DMS 273 (cell line): ENCODE measurements at regions not wholly inside any gene's neighbourhood (a gene's known extent, or its start where the extent isn't known, plus 50 kb on each side); places are given as distances from the start of the nearest gene placed in this dataset.
A peak's percentile ranks its signal among the peaks of the same experiment; 100 is the strongest.

Experiments used
- DNase-seq: peaks from one replicate; lab custom pipeline; 2025; ENCODE audit not compliant: unreplicated experiment; lab: John Stamatoyannopoulos, UW

DNA sequence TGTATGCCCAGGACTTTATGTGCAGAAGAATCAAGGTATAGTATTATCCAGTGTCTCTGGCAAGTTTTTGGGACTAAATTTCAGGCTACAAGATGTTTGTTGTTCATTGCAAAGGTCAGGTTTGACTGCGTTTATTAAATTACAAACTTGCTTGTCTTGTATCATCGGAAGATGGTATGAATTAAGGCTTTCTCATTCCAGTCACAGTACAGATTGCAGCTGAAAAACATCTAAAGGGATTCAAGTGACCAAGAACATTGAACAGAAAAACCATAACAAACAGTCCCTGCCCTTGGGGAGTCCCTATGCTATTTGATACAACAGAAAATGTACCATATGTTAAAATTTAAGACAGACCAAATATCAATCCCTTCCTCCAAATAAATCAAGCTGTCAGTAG lies 244.7 kb upstream of the TNC start:
- no peak for DNase-seq

DNA sequence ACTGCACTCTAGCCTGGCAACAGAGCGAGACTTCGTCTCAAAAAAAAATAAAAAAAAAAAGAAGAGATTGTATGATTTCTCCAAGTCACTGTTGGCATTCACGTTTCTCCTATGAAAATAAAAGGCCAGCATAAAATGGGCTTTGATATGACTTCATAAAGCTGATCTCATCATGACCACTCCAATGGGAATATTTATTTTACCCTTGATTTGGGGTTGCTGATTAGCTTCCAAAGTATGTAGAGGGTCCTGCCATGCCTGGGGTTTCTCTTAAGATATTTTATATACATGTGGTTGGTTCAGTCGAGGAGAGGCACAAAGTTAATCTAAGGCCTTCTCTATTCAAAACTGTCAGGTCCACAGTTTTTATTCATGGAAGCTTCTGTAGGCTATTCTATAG lies 247.0 kb upstream of the TNC start:
- no peak for DNase-seq

DNA sequence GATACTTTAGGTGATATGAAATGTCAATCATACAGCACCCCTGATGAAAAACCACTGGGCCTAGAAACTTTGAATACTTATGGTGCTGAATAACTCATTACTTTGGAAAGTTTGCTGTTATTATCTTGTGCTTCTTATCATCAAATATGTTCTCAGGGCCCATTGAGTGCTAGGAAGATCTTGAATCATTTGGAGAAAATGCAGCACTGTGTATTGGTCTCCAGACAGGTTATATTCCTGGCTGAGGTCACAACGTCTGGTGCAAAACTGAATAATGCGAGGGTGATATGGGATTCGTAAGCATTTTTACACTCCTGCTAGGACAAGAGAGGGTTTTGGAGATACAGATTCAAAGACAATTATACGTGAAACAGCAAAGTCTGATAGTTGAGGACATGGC lies 249.4 kb upstream of the TNC start:
- DNase-seq: no peak

DNA sequence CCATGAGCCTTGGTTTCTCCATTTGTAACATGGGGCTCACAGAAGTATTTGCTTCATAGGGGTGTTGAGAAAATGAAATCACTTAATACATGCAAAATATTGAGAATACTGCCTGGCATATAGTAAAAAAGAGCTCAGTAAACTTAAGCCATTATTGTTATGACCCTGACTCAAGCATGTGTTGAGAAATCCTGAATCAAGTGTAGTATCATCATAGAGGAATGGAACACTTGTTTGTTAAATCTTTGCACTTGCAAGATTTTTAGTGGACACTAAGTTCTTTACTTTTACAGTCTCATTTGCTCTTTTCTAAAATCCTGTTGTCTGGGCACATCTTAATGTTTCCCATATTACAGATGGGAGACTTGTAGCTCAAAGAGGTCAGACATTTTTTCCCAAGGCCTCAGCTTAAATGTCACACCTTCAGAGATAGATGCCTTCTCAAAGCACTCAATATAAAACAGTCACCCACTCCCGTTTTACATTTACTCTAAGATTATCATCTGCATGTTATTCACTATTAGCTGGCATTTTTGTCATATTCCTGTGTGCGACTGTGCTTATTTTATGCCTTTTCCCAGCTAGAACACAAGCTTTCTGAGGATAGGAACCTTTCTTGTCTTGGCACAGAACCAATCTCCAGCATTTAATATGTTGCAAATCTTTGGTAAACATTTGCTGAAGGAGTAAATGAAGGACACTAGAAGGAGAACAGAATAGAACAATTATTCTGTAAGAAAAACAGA lies 250.0 kb upstream of the TNC start:
- no peak for DNase-seq

DNA sequence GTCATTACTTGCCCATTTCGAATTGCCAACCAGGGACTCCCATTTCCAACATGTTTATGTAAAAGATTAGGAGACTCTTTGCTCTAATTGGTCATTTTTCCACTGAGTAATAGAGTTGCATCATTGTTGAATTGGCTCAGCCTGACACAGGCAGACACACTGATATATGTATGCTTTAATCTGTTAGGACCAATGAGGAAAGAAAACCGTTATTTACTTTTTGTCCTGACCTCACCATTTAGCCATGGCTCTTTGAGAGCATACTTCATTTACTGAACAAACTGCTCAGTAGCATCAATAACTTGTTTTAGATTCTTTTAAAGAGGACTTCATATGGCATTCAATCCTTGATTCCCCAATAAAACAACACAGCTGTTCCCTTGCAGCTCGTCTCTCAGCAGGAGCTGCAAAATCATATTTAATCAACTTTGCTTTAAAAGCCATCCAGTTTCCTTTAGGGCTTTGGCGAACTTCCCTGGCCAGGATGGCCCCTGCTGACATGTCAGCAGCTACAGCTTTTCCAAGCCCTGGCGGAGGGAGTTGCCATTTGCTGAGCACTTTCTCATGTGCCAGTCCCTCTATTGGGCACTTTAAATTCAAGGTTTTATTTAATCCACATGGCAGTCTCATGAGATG lies 251.5 kb upstream of the TNC start:
- peak; percentile 71 for DNase-seq

DNA sequence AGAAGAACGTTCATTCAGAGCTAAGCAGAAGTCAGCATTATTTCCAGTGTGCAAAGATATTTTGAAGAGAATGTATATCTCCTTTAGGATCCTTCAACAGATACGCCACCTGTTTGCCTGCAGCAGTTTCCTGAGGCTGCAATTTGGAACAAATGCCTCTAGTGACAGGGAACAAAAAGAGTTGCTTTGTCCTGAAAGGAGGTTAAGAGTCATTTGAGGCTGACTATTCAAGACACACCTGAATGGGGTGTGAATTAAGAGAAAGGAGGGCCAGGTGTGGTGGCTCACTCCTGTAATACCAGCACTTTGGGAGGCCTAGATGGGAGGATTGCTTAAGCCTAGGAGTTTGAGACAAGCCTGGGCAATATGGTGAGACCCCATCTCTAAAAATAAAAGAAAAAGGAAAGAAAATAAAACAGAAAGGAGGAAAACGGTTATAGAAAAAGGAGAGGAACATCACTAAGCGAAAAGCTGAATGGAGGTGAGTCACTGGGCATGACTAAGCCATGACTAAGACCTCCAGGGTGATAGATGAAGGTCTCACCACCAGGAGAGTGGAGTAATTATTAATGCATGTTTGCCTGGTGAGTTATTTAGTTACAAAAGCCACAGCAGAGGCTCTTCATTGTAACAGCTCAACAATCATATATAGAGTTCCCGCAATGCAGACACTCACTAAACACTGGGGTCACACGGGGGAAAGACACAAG lies 255.2 kb upstream of the TNC start:
- DNase-seq: peak; percentile 3

DNA sequence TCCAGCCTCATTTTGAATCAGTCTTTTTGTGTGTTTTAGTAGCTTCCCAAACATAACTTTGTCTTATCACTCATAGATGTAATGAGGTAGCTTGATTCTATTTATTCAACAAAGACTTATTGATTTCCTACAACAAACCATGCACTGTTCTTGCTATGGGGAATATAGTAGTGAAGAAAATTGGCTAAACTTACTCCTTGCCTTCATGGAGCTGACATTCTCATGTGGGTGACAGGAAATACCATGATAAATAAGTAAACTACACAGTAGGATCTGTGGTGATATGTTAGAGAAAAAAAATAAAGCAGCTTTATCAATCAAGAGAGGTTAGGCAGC lies 255.7 kb upstream of the TNC start:
- no peak for DNase-seq

DNA sequence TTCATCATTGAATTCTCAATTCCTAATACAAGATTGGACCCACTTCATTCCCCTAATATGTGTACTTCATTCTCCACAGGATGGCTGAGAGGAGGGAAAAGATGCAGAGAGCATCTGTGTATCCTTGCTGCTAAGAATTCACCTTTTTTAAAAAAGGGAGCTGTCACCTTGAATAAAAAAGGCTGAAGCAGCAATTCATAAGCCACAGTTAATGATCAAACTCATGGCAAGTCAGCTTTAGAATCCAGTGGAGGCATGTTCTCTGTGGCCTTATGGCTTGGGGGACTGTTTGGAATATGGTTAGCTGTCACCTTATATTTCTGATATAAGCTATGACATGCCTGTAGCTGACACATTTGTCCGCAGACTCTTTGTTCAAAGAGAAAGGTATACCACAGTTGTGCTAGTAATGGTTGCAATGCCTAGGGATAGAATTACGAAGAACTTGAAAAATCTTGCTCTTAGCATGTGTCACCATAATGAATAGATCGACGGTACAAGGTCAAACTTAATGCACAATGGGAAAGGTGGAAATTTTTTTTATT lies 256.8 kb upstream of the TNC start:
- no peak for DNase-seq

DNA sequence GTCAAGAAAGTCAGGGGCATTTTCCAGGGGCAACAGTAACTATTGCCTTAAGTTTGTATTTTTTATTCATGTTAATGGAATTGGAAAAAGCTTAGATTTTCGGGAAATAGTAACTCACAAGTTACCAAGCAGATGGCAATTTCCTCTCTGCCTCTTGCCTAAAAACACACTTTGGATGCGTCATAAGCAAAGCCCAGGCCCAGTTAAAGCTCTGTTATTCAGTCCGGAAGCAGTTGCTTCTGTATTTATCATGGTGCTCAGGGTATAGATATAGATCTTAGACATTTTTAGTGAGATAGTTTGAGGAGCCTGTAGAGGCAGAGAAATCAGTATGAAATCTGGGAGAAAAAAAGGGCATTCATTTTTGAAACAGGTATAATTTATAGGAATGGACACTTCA lies 260.3 kb upstream of the TNC start:
- no peak for DNase-seq

DNA sequence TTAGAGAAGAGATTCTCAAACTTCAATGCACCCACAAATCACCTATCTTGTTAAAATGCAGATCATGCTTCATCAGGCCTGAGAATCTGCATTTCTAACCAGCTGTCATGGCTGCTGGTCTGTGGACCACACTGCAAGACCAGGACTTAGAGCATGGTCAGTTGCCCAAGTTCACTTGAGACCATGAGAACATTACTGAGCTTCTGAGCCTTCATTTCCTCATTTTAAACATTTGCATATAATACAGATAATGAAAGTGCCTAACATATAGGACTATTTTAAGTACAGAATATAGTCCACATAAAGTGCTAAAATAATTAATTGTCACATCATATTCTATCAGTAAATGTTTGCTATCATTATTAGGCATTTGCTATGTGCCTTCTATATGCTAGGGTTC lies 260.8 kb upstream of the TNC start:
- no peak for DNase-seq

DNA sequence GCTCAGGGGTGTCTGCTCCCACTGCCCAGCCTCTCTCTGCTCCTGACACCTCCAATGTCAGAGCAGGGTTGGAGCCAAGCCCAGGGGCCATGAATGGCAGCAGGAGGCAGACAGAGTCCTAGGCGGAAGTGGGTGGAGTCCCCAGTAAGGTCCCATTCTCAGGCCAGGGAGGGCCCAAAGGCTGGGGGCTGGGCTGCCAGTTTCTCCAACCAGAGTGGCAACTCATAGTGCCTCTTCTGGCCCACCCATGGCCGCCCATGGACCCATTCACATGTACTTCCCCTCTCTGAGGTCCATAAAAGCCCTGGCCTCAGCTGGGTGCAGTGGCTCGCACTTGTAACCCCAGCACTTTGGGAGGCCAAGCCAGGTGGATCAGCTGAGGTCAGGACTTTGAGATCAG lies 261.8 kb upstream of the TNC start:
- no peak for DNase-seq

DNA sequence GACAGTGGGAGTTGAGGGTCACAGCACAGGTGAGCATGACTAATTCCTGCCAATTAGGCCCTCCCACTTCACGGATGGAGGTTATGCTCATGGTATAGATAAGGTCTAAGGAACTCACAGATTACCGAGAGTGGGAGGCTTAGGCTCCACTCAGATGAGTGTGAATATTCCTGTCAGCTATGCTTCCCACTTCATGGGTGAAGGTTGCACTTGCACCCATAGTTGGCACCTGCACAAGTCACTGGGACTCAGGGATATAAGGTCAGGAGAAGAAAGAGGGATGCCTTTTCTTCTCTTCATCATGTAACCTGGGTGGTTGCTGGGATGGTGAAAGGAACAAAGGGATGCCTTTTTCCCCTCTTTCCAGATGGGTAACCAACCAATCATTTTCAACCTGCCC lies 264.9 kb upstream of the TNC start:
- no peak for DNase-seq

DNA sequence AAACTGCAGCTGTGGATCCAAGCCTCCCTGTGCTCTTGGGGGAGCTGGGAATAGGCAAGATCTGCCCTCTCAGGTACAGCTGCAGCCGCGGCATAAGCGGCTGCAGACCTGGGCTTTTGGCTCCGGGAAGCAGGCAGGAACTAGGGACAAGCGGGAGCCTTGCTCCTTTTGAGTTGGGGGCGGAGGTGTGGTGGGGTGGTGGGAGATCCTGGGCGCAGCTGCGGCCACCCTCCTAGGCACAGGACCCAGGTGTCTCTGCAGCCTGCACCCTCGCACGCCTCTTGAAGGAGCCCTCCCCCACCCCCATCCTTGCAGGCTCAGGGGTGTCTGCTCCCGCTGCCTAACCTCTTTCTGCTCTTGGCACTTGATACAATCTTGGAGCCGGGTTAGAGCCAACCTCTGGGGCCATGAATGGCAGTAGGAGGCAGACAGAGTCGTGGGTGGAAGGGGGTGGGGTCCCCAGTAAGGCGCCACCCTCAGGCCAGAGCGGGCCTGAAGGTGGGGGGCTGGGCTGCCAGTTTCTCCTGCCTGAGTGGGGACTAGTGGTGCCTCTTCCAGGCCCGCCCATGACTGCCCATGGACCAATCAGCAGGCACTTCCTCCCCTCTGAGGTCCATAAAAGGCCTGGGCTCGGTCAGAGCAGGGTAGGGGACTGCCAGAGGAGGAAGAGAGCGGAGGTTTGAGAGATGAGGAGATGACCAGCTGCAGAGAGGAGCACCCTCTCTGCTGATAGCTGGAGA lies 267.6 kb upstream of the TNC start:
- DNase-seq: no peak

DNA sequence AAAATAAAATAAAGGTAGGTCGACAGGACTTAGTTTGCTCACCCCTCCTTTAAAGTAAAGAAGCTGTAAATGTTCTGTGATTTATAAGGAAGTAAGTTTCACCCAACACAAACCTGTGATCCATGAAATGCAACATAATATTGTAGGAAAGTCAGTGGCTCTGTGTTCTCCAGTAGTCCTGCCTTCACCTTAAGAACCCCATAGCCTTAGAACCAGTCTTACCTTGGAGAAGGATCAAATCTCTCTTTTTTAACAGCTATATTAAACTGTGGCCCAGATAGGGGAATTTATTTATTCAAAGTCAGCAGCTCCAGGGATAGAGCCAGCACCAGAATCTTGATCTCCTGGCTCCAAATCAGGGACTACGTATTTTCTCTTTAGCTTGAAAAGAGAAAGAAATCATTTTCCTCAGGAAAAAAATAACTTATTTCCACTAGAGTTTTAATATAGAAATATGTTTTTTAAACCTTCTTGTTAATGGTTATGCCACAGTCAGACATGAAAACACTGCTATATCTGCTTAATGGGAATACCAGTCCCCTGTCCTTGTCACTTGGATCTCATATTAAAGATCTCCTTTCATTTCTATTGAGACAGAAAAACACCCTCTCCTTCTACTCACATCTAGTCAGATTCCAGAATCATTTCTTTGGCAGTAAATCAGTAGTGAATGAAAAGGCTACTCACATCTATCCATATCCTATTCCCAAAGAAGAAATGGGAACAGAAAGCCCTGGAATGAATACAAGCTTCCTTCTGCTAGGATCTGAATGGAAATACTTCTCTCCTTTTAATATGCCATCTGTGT lies 269.2 kb upstream of the TNC start:
- no peak for DNase-seq

DNA sequence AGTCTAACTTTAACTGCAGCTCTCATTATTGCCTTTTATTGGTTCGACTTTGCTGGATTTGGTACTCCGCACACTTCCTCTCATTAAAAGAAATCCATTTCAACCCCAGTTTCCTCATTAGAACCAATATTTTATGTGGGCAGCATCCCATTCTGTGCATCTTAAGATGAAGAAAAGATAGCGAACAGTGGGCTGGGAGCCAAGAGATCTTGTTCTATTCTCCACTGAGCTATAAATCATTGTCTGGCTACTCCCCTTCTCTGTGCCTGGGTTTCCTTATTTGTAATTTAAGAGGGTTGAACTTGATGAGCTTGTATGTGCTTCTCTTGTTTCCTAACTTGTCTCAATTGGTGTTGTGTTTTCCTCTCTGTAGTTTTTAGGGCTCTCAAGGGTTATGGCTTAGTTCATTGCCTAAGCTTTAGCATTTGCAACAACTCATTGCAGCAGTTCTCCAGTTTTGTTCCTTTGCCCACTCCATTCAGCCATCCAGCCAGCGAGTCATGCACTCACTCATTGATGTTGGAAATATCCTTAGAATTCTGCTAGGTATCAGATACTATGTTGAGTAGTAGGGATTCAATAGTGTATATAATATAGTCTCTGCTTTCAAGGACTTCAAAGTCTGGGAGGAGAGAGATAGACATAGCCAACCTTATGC lies 273.3 kb upstream of the TNC start:
- no peak for DNase-seq

DNA sequence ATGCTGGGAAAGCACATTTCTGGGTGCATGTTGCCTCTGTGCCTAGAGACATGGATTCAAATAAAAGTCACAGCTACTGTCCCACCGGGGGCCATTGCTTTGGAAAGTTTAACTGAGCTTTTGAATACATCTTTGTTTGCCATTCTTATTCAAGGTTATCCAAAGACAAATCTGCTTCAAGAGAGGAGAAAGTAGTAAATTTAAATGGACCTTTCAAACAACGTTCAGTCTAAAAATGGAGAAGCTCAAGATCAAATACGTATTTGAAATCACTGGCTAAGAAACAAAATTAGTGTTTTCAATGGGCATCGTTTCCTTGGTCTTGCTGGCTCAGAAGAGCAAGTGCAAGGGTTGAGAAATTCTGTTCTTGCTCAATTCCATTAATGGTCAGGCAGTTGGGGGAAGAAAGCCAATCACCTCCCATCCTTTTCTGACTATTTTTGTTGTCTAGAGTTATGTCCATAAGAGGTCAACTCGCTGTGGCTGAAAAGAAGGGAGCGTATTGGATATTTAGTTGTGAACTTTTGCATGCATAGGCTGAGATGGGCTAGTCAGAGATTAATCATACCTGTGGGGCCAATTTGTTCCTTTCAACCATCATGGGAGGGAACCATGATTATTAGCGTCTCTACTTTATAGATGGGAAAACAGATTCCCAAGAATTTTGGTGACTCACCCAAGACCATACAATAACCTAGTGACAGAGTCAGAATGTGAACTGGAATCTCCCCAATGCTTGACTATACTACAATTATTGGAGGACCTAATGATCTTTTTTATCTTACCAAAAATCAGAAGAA lies 276.2 kb upstream of the TNC start:
- DNase-seq: no peak

DNA sequence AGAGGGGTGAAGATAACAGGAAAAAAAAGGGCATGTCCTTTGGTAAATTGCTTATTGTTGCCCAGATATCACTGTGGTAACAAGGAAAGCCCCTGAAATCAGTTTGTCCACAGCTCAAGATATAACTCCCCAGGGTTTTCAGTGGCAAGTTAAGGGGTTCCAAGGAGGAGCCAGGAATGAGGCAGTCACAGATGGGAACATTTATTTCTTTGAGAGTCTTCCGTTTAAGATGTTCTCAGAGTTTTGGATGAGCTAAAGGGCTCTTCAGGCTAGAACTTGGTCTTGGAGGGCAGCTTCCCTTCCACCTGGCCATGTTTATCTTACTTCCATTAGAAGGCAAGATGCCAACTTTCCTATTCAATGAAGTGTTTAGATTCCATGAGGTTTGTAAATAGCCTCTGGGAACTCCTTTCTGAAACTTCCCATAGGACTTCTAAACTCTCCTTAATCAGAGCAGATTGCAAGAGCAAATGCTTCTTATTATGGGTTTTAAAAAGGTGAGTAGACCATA lies 277.6 kb upstream of the TNC start:
- peak; percentile 21 for DNase-seq

DNA sequence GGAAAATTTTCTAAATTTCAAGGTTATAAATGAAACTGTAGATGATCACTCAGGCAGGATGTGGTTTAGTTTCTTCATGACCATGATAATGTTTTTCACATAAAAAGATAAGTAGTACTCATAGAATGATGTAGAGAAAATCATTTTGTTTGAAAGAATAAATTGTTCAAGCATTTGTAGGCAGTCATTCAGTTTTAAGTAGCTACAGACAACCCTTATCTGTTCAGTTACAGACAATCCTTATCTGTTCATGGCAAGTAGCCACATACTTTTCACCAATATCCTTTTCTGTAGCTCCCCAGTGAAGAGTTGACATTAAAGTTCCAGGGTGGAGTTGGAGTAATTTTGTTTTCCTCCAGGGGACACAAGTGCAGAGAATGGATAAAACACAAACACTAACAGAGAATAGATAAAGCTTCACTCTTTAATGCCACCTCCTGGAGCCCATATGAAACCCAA lies 278.1 kb upstream of the TNC start:
- no peak for DNase-seq
